ENCODE measurements at regions not wholly inside any gene's neighbourhood (a gene's known extent, or its start where the extent isn't known, plus 50 kb on each side); places are given as distances from the start of the nearest gene placed in this dataset.
A peak's percentile ranks its signal among the peaks of the same experiment; 100 is the strongest.

DNA sequence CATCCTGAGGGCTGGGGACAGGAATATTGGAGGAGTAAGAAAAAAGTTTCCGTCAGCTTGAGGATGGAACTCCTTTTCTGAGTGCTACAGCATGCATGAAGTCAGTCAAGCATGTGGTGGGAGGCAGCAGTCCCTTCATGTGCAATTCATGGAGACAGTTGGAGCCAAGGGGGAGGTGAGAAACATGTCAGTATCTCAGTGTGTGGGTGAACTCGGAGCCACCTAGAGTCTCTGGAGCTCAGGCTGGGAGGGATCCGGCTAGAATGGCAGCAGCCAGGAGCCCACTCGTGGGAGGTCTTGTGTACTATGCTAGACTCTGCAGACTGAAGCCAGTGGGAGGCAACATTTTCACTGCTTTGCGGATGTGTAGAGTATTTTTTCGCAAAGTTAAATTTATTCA, 60.3 kb downstream of the AVPR1A start:
- no peak for DNase-seq (ENCODE audit: low read depth in 2 of 2)

DNA sequence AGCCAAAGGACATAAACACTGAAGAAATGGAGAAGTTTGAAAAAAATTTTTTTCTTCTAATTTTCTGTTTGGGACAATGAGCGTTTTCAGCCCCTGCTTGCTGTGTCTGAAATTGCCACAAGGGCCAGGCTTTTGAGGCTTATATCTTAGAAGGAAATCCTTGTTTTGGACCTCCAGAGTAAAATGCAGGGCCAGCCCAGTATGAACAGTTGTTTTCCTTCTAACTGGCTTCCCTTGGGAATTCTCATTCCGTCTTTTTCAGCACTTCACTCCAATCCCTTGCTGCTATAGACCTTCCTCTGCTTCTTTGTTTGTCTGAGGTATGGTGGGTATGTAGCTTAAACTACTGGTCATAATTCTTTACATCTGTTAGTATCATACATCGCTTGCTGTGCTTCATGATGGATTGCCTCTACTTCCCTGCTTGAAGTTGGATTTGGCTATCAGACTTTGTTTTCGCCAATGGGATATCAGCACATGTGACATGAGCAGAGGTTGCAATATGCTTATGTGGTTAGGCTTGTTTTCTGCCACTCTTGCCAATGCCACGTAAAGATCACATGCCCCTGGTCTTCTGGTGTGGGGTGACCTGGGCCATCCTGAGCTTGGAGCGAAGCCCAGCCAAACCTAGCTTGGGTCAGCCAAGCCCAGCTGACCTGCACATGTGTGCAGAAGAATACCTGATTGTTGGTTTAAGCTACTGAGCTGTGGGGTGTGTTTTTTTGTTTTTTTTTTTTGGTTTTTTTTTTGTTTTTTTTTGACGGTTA, 64.7 kb downstream of the AVPR1A start:
- no peak for DNase-seq (ENCODE audit: low read depth in 2 of 2)

DNA sequence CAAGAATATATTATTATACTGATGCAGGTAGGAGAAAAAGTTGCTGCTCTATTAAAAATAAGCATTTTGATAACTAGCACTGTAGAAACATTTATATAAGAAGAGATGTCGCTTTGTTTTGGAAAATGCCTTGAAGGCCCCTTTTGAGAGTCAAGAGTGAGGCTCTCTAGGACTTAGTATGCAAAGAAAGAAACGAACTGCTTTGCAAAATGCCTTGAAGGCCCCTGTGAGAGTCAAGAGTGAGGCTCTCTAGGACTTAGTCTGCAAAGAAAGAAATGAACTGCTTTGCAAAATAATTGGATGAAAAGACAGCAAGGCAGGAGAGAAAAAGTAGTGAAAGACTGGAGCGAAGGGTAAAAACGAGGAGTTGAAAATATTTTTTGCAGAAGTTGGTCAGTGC, 65.9 kb downstream of the AVPR1A start:
- no peak for DNase-seq (ENCODE audit: low read depth in 2 of 2)

DNA sequence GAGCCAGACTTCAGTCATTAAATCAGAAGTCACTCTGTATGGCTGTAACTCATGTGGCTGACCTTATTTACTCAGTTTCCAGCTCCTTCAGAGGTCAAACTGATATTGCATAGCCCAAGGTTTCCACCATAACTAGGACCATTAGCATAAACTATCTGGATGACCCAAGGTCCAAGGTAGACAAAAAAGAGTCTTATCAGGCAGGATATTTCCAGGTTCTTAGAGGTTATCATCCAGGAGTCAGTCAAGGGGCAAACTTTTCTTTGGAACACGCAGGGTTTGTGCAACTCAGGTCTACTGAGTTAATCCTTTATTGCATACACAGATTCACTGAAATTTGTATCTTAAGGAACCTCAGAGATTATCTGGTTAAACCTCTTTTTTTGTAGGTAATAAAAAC, 66.5 kb downstream of the AVPR1A start:
- no peak for DNase-seq (ENCODE audit: low read depth in 2 of 2)

DNA sequence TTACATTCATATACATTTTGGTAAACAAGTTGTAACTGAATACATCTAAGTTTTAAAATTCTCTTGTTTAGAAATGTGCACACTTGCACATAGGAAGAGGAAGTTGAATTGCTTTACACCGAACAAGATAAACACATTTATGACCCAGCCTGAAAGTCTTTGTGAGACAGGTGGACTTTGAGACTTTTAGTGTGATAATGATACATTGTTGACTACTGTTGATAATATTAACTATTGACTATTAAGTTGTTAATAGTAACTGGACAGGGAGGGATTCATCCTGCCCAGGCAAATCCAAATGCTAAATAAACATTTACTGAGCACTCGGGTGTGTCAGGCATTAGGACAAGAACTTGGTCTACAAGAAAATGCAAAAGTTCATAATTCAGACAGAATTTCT, 68.0 kb downstream of the AVPR1A start:
- DNase-seq (ENCODE audit: low read depth in 2 of 2): no peak

DNA sequence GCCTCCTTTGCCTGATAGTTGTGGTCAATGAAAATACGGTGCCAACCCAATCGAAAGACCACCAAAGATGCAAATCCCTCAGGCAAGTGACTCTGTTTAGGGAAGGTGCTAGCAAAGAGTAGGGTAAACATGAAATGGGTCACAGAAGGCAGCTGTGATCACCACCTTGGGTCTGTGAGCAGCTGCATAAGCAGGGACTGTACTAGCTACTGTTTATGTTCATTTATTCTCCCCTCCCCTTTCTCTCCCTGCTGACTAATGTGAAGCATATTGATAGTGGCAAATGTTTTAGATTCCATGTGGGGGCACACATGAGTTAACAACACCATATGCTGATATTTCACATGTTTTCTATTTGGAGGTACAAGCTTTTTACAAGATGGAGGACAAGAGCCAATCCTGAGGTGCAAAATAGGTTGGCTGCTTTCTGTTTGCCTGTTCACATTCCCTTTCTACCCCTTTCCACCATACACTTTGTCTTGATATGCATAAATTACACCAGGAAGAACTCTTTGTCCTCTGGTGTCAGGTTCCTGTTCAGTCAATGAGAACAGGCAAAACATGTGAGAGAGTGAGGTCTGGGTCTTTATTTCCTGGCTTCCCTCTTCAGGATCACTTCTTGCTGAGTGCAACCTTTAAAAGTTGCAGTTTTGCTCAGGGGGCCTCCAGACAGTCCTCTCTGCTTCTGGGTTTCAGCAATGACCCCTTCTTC, 71.1 kb downstream of the AVPR1A start:
- DNase-seq (ENCODE audit: low read depth in 2 of 2): no peak

DNA sequence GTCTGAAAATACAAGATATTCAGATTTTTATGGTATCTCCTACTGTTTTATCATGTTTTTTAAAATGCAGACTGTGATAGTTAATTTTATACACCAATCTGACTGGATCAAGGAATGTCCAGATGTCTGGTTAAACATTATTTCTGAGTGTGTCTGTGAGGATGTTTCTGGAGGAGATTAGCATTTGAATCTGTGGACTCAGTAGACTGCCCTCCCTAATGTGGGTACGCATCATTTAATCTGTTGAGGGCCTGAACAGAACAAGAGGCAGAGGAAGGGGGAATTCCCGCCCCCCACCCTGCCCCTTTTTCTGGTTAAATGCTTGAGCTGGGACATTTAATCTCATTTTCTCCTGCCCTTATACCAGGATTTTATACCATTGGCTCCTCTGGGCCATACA, 72.1 kb downstream of the AVPR1A start:
- DNase-seq (ENCODE audit: low read depth in 2 of 2): no peak

DNA sequence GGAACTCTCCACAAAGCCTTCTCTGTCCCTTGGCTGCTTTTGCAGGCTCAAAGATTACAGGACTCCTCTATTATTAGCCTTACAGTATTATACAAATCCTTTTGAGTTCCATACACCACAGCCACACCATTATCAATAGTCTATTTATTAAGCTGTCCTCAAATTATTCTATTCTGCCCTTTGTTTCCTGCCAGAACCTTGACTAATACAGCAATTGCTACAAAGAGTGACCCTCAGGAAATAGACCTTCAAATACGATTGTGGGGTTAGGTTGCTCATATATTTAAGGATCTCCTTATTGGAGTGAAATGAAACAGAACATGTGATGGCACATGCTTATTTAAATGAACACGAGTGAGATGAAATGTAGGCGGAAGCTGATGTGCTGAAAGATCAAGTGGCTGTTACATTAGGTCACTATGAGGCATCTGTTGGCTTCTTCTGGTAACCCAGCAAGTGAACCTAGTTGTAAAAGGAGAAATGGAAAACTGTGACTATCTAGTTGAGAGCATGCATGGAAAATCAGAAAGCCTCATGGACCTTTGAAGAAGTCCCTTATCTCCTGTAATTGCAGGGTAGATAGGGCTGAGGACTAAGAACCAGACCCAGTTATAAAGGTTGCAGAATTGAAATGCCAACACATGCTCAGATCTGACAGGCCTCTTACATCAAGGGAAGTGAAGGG, 75.5 kb downstream of the AVPR1A start:
- DNase-seq (ENCODE audit: low read depth in 2 of 2): no peak

DNA sequence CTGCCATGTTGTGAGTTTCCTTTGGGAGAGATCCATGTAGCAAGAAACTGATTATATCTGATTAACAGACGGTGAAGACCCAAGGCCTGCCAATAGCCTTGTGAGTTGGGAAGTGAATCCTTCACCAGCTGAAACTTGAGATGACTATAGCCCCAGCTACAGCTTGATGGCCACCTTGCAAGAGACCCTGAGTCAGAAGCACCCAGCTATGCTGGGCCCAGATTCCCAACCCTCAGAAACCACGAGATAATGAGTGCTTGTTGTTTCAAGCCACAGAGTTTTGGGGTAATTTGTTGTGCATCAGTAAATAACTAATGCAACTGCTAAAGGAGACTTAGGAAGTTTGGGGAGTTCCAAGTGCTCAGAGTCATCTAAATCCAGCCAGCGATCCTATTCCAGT, 80.3 kb downstream of the AVPR1A start:
- no peak for DNase-seq (ENCODE audit: low read depth in 2 of 2)

DNA sequence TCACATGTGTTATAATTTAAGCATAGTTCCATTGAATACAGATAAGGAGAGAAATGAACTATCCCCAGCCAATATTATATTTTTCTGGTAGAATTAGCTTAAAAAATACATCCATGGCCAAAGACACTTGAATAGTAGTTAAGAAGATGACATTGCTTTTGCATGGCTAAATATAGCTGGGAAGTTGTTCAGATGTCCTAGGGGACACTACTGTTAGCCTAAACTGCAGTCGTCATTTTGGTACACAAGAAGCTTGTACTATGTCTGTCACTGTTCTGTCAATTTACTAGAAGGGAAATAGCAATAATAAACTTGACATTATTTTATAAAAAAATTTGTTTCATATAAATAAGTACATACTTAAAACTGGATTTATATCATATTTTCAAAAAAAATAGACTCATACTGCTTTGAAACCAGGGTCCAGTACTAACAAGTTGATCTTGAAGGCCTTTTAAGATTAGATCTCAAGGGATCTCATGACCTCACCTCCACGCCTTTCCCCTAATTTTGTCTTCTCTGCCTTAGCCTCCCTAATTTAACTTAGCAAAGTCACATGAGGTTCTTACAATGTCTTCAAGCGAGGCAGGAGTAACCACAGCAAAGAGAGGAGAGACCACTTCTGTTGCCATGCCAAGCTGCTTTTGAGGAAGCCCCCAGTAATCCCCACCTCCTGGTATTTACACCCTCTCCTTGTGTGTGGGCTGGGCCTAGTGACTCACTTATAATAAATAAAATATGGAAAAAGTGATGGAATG, 81.0 kb downstream of the AVPR1A start:
- no peak for DNase-seq (ENCODE audit: low read depth in 2 of 2)

DNA sequence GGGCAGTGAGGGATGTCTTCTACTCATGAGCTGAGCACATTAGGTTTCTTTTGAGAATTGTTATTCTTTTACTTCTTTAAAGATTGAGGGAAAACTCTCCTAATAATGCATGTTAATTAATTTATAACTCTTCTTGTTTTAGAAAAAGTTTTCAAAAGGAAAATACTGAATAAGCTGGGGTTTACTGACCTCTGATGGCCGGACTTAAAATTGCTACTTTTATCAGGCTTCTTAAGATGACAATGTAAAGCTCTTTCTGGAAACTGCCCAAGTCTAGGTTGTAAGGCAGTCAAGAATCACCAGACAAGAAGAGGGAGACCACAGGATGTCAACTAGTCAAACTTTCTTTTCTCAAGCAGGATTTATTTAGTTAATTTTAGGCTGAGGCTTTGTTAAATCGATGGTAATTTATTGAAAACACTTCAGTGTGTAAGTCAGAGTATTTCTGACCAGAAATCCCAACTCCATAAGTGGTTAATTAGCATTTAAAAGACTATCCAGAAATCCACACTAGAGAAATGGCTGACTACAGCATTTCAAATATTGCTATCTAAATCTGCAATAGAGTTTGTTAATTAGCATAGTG, 82.1 kb downstream of the AVPR1A start:
- DNase-seq (ENCODE audit: low read depth in 2 of 2): peak; percentile 35 to 49

DNA sequence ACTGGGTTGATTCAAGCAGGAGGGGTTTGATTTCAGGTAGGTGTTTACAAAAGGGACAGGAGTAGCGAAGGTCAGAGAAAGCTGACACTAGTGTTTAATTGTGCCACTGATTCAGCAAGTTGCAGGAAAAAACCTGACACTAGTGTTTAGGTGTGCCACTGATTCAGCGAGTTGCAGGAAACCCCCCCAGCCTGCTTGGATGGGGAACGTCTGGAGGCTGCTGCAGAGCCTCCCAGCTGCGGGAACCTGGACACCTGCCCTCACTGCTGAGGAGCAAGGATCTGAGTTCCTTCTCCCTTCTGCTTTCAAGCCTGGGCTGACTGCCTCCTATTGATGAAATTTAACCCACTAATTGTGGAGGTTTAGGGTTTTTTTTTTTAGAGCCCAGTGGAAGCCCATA, 84.2 kb downstream of the AVPR1A start:
- DNase-seq (ENCODE audit: low read depth in 2 of 2): no peak

DNA sequence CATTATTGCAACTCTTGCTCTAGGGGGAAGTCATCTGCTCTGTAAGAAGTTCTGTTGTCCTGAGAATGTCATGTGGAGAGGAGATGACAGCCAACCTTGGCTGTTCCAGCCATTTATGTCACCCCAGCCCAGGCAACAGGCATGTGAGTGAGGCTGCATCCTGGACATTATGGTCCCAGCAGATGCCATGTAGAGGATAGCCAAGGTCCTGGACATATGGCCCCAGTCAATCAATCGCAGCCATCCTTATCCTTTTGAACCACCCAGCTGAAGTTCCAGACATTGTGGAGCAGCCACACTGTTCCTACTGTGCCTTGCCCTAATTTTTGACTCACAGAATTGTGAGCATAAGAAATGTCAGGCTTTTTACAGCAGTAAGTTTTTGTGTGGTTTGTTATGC, 84.9 kb downstream of the AVPR1A start:
- no peak for DNase-seq (ENCODE audit: low read depth in 2 of 2)

DNA sequence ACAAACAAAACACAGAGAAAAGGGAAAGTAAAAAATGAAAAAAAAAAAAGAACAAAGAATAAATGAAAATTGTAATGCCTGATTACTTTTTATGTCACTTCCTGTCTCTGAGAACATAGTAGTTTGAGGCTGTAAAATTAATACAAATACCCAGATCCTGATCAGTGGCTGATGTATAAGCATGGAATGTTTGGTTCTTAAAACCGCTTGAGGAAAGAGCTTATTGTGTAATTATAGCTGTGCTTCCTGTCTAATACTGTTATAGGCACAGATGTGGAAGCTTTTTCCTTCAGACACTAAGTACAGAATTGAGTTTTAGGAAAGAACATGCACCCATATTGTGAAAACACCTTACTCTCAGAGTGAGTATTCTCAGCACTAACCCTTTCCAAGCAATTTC, 86.9 kb downstream of the AVPR1A start:
- peak; percentile 19 to 28 for DNase-seq (ENCODE audit: low read depth in 2 of 2)

DNA sequence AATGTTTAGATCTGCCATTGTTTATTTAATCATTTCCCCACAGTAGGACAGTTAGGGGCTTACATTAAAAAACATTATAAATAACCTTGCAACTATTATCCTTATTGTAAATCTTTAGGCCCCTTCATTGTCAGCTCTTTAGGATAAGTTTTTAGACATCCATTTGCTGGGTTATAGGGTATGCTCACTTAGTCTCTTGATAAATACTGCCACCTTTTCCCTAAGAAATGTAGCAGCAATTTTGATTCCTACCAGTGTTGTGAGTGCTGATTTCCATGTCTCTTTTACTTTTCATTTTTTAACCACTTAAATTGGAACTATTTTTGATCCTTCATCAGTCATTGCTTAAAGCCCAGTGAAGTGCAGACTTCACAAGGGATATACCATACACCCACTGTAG, 94.4 kb downstream of the AVPR1A start:
- no peak for DNase-seq (ENCODE audit: low read depth in 2 of 2)

DNA sequence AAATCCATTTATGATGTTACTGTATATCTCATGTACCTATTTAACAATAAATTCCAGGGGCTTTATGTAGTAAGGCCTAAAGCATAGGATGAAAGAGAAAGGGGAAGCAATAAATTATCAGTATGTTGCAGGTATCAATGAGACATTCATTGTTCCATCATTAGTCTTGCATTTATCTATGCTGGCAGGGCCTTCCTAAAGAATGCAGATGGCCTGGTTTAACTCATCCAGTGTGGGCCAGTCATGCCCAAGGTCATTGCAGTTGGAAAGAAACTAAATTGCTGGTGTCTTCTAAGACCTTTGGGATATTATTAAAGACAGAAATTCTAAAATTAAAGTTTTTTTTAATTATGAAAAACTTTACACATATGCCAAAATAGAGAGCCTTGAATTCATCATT, 98.3 kb downstream of the AVPR1A start:
- no peak for DNase-seq (ENCODE audit: low read depth in 2 of 2)

DNA sequence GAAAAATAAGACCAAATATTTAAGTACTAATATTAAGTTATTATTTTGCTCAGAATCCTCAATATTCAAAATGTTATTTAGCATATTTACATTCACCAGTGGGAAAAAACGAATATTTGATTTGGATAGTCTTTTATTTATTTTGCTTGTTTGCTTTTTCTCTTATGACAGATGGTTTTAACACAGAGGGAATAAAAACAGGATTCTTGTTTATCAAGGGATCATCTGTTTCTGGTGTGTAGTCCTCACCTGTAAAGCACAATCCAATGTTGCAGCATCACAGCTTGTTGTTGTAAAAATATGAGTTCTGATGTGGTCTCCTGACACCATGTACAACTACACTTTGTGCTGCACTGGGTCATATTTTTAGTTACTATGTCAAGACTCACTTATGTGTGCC, 103.9 kb downstream of the AVPR1A start:
- no peak for DNase-seq (ENCODE audit: low read depth in 2 of 2)

DNA sequence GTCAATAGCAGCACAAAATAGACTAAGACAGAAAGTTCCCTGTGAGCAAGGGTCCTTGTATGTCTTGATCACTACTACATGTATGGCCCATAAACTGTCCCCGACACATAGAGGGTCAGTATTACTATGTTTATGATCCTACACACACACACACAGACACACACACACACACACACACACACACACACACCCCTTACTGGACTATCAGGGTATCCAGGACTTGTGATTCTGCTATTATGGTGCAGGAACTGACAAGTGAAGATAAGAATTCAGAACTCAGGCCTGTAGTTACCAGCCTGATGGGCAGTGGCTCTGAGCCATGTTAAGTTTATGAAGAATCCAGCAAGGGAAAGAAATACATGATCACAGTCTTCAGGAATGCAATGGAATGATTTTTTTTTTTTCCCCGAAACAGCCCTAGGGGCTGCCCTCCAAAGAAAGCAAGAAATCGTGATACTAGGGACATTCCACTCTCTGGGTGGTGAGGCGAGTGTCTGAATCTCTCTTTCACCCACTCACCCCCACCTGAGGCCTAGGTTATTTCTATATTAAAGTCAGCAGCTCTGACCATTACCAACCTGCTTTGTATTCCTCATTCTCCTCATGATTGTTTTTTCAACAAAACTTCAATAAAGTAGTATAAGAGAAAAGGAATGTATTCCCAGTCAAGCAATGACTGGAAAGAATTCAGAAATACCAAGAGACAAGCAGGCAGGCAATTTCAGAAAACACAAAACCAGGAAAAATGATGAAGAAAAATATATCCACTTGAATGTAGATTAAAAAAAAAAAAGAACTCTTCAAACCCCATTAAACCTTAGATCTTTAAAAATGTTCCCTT, 105.8 kb downstream of the AVPR1A start:
- DNase-seq (ENCODE audit: low read depth in 2 of 2): peak; percentile 39 to 42

DNA sequence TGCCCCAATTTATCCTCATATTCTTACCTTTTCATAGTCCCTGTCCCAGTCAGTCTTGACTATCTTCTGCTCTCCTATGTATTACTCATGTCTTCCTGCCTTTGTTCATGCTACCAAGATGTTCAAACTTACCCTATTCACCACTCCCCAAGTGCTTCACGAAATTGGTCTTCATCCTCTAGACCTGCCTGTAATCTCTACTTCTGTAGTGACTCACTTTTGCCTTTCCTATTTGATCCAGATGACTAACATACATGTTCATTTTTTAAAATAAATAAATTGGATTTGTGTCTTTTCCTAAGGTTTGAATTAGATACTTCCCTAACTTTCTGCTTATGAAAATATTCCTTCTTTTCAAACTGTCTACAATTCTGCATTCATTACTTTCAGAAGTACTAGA, 107.7 kb upstream of the PPM1H start:
- DNase-seq (ENCODE audit: low read depth in 2 of 2): no peak

DNA sequence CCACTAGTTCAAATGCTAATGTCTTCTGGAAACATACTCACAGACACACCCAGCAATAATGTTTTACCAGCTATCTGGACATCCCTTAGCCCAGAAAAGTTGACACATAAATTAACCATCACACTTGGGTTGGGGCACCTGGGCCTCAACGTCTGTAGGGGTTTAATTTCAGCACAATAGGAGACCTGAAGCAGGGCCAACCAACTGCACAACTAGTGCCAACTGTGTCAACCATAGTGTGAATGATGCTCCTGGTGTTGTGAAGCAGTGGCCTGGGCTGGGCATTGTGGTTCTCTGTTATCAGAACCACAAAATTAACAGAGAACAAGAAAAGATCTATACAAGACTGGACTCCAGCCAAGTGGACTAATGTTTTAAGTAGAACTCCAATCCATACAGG, 106.7 kb upstream of the PPM1H start:
- DNase-seq (ENCODE audit: low read depth in 2 of 2): no peak
